SK-N-SH (cell line): ENCODE measurements at regions not wholly inside any gene's neighbourhood (a gene's known extent, or its start where the extent isn't known, plus 50 kb on each side); places are given as distances from the start of the nearest gene placed in this dataset.

ENCODE experiments used
- CTCF ChIA-PET: fragments of 300-600, 350-600 bp; formaldehyde crosslinking; extraction: SDS; loops from one replicate; lab custom pipeline; 2021; lab: Yijun Ruan, JAX
- POLR2A ChIA-PET: fragments of 350-600 bp; sonication (Branson Sonifier 250); formaldehyde crosslinking; extraction: SDS; loops from one replicate; lab custom pipeline; 2020; ENCODE audit warnings: antibody characterized with exemption, inconsistent platforms; lab: Yijun Ruan, JAX
- DNase-seq: peaks from one replicate; pipeline ENCODE4 v3.0.0; 2012
- H2AFZ ChIP-seq: fragments of 200-600 bp; sonication (generic); 2 replicates; pipeline ENCODE4 v1.8.1; 2016; ENCODE audit warnings: antibody characterized with exemption, mild to moderate bottlenecking, low read depth
- H3F3A ChIP-seq: fragments of 200-600 bp; sonication (generic); replicated peaks from 2 replicates; pipeline ENCODE3; 2016; ENCODE audit warnings: antibody characterized with exemption, mild to moderate bottlenecking; ENCODE audit not compliant: insufficient read depth
- H3K27ac ChIP-seq, 2 experiments: fragments of 200-500 bp in 1 of 2; fragments of 200-600 bp in 1 of 2; sonication (Bioruptor generic) in 1 of 2; sonication (generic), shearing (Covaris generic) in 1 of 2; 2 replicates each; pipeline versions ENCODE4 v1.5.1 to v1.6.1; 2014 to 2016; ENCODE audit warnings: low read depth in 2 of 2, inconsistent platforms in 1 of 2, low read length in 1 of 2, mild to moderate bottlenecking in 1 of 2, mixed read lengths in 1 of 2
- H3K27me3 ChIP-seq: fragments of 200-600 bp; sonication (generic), shearing (Covaris generic); 2 replicates; pipeline ENCODE4 v1.6.1; 2016; ENCODE audit warnings: mixed run types; ENCODE audit not compliant: insufficient read depth
- H3K36me3 ChIP-seq, 2 experiments: fragments of 200-500 bp in 1 of 2; fragments of 200-600 bp in 1 of 2; sonication (Bioruptor generic) in 1 of 2; sonication (generic) in 1 of 2; replicated peaks in 1 of 2; 2 replicates each; pipeline versions ENCODE3 to v1.5.1; 2014 to 2016; ENCODE audit warnings: low read length in 1 of 2, mild to moderate bottlenecking in 1 of 2; ENCODE audit not compliant: insufficient read depth in 2 of 2, control insufficient read depth in 1 of 2
- H3K4me1 ChIP-seq, 2 experiments: fragments of 200-500 bp in 1 of 2; fragments of 200-600 bp in 1 of 2; sonication (Bioruptor generic) in 1 of 2; sonication (generic), shearing (Covaris generic) in 1 of 2; 2 replicates each; pipeline versions ENCODE4 v1.5.1 to v1.6.1; 2014 to 2016; ENCODE audit warnings: low read depth in 1 of 2, low read length in 1 of 2, mixed run types in 1 of 2; ENCODE audit not compliant: insufficient read depth in 2 of 2, control insufficient read depth in 1 of 2
- H3K4me2 ChIP-seq: fragments of 200-600 bp; sonication (generic), shearing (Covaris generic); 2 replicates; pipeline ENCODE4 v1.6.1; 2017; ENCODE audit warnings: mixed run types
- H3K4me3 ChIP-seq, 2 experiments: fragments of 200-500 bp in 1 of 2; fragments of 200-600 bp in 1 of 2; sonication (Bioruptor generic) in 1 of 2; sonication (generic), shearing (Covaris generic) in 1 of 2; 2 replicates each; pipeline versions ENCODE4 v1.5.1 to v1.8.1; 2014 to 2016; ENCODE audit warnings: low read depth in 2 of 2, inconsistent platforms in 1 of 2, low read length in 1 of 2, mild to moderate bottlenecking in 1 of 2, mixed read lengths in 1 of 2, moderate library complexity in 1 of 2
- H3K79me2 ChIP-seq: fragments of 200-600 bp; sonication (generic); 2 replicates; pipeline ENCODE4 v1.8.1; 2017; ENCODE audit warnings: mild to moderate bottlenecking; ENCODE audit not compliant: insufficient read depth
- H3K9ac ChIP-seq: fragments of 200-600 bp; sonication (generic); 2 replicates; pipeline ENCODE4 v1.6.1; 2017; ENCODE audit warnings: mixed run types
- H3K9me2 ChIP-seq: fragments of 200-600 bp; sonication (generic); 2 replicates; pipeline ENCODE4 v1.6.1; 2017; ENCODE audit warnings: mixed run types
- H3K9me3 ChIP-seq: fragments of 200-600 bp; sonication (generic); 2 replicates; pipeline ENCODE4 v1.6.1; 2017; ENCODE audit warnings: mixed run types, mild to moderate bottlenecking, moderate library complexity
- H4K20me1 ChIP-seq: fragments of 200-600 bp; sonication (generic); 2 replicates; pipeline ENCODE4 v1.6.1; 2017; ENCODE audit warnings: mild to moderate bottlenecking, mixed run types; ENCODE audit not compliant: insufficient read depth
- CHD2 ChIP-seq: fragments of 150-350 bp; IDR thresholded peaks from 2 replicates; pipeline ENCODE4 v1.6.1; 2018; ENCODE audit warnings: low read length; ENCODE audit not compliant: partially characterized antibody
- EP300 ChIP-seq, 2 experiments: IDR thresholded peaks; 2 replicates each; pipeline versions ENCODE4 v1.4.0 to v1.6.1; 2012; ENCODE audit warnings: borderline replicate concordance in 1 of 2, low read depth in 1 of 2, low read length in 1 of 2
- EZH2phosphoT487 ChIP-seq: fragments of 200-600 bp; sonication (generic); IDR thresholded peaks from 2 replicates; pipeline ENCODE4 v1.6.1; 2017; ENCODE audit warnings: low read depth, mixed run types, mild to moderate bottlenecking, antibody characterized with exemption, moderate library complexity, borderline replicate concordance
- FOXM1 ChIP-seq: IDR thresholded peaks from 2 replicates; pipeline ENCODE4 v1.4.0; 2012; ENCODE audit warnings: low read depth, mild to moderate bottlenecking
- GATA2 ChIP-seq: sonication (generic); formaldehyde crosslinking; IDR thresholded peaks from 2 replicates; pipeline ENCODE4 v1.5.0; 2020; ENCODE audit warnings: mild to moderate bottlenecking, missing genetic modification reagents
- JUND ChIP-seq: IDR thresholded peaks from 2 replicates; pipeline ENCODE4 v1.4.0; 2012
- MAX ChIP-seq: IDR thresholded peaks from 2 replicates; pipeline ENCODE4 v1.4.0; 2012; ENCODE audit warnings: low read depth
- NRF1 ChIP-seq: IDR thresholded peaks from 2 replicates; pipeline ENCODE4 v1.6.1; 2012; ENCODE audit warnings: low read depth, mild to moderate bottlenecking, low read length
- POLR2AphosphoS5 ChIP-seq: IDR thresholded peaks from 2 replicates; pipeline ENCODE4 v1.6.1; 2012; ENCODE audit warnings: low read depth, low read length
- RAD21 ChIP-seq: IDR thresholded peaks from 2 replicates; pipeline ENCODE4 v1.6.1; 2012; ENCODE audit warnings: mild to moderate bottlenecking, low read length
- RCOR1 ChIP-seq: fragments of 150-350 bp; IDR thresholded peaks from 2 replicates; pipeline ENCODE4 v1.6.1; 2017; ENCODE audit warnings: antibody characterized with exemption, low read length
- REST ChIP-seq: IDR thresholded peaks from 2 replicates; pipeline ENCODE4 v1.6.1; 2012; ENCODE audit warnings: mild to moderate bottlenecking, low read depth, low read length, moderate library complexity
- RXRA ChIP-seq: IDR thresholded peaks from 2 replicates; pipeline ENCODE4 v1.4.0; 2012; ENCODE audit warnings: low read depth, mild to moderate bottlenecking, borderline replicate concordance
- SMC3 ChIP-seq: IDR thresholded peaks from 2 replicates; pipeline ENCODE4 v1.6.1; 2012; ENCODE audit warnings: low read depth, low read length, improper control_type of control experiment
- TAF1 ChIP-seq: IDR thresholded peaks from 2 replicates; pipeline ENCODE4 v1.6.1; 2012; ENCODE audit warnings: low read depth, mild to moderate bottlenecking, low read length, moderate library complexity, borderline replicate concordance
- USF2 ChIP-seq: fragments of 150-350 bp; IDR thresholded peaks from 2 replicates; pipeline ENCODE4 v1.6.1; 2017; ENCODE audit warnings: antibody characterized with exemption, low read length, low read depth, borderline replicate concordance
- YY1 ChIP-seq: IDR thresholded peaks from 2 replicates; pipeline ENCODE4 v1.4.0; 2012; ENCODE audit warnings: low read depth, mild to moderate bottlenecking
- TF ChIP-seq, protein P1 (sequence below): IDR thresholded peaks from 2 replicates; pipeline ENCODE4 v1.4.0; 2012; ENCODE audit warnings: low read depth, borderline replicate concordance

- Histone ChIP-seq H3K9me3 (no peaks in the 10 kb centered on the region), H3K4me2 (no peak overlapping the region), H4K20me1 (no peaks in the 10 kb centered on the region), H3K36me3 (no peaks in the 10 kb centered on the region), H2AFZ (no peak overlapping the region), H3K4me1 (no peaks in the 10 kb centered on the region), H3K27ac (no peak overlapping the region), H3F3A (no peaks in the 10 kb centered on the region), H3K79me2 (no peaks in the 10 kb centered on the region), H3K9ac (no peak overlapping the region), H3K9me2 (no peaks in the 10 kb centered on the region), H3K27me3 (no peaks in the 10 kb centered on the region), H3K4me3 (no peak overlapping the region)
- ChIA-PET POLR2A (no interaction called here), CTCF (no interaction called here)
- TF ChIP-seq FOXM1 = no peak
- TF ChIP-seq POLR2AphosphoS5 = no peak
- TF ChIP-seq GATA2 (CRISPR knock-in tag) = no peak
- no peak for TF ChIP-seq RXRA
- TF ChIP-seq YY1 = no peak
- no peak for TF ChIP-seq TAF1
- no peak for TF ChIP-seq USF2
- TF ChIP-seq CHD2 = no peak
- TF ChIP-seq JUND = no peak
- TF ChIP-seq EZH2phosphoT487 = no peak
- TF ChIP-seq EP300 (IDR thresholded peaks at IDR 0.05; ENCODE audit: borderline replicate concordance in 1 of 2, low read depth in 1 of 2, low read length in 1 of 2) = no peak
- no peak for TF ChIP-seq RAD21
- TF ChIP-seq SMC3 = no peak
- TF ChIP-seq REST = no peak
- TF ChIP-seq NRF1 = no peak
- TF ChIP-seq MAX = no peak
- TF ChIP-seq, protein P1, sequence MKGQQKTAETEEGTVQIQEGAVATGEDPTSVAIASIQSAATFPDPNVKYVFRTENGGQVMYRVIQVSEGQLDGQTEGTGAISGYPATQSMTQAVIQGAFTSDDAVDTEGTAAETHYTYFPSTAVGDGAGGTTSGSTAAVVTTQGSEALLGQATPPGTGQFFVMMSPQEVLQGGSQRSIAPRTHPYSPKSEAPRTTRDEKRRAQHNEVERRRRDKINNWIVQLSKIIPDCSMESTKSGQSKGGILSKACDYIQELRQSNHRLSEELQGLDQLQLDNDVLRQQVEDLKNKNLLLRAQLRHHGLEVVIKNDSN = no peak
- no peak for TF ChIP-seq RCOR1
- no peak for DNase-seq
Observed at GRCh38 chr4:138300616-138301015, 58.5 kb upstream of the SLC7A11 start.
